GM19452 (cell line): ENCODE measurements at regions not wholly inside any gene's neighbourhood (a gene's known extent, or its start where the extent isn't known, plus 50 kb on each side); places are given as distances from the start of the nearest gene placed in this dataset.

ENCODE experiments used
- ATAC-seq: cut with Tn5 transposase; IDR thresholded peaks from one replicate; pipeline ENCODE4 v1.9.1; 2021; ENCODE audit not compliant: unreplicated experiment

DNA sequence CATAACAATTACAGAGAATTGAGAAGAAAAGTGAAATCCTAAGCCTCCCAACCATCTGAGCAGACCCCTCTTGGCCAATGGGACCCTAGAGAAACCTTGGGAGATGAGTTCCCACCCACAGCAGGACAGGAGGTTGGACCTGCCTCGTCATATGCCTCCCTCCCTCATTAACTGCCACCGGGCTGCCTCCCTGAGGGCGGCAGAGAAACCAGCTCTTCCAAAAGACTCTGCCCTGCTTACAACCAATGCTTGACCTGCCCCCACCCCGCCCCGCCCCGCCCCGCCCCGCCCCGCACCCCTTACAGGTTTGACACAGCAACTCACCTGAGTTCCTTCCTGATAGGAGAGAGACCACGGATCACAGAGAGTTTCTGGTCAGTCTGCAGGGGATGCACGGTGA, 86.1 kb downstream of the ADRA2C start:
- ATAC-seq: no peak

DNA sequence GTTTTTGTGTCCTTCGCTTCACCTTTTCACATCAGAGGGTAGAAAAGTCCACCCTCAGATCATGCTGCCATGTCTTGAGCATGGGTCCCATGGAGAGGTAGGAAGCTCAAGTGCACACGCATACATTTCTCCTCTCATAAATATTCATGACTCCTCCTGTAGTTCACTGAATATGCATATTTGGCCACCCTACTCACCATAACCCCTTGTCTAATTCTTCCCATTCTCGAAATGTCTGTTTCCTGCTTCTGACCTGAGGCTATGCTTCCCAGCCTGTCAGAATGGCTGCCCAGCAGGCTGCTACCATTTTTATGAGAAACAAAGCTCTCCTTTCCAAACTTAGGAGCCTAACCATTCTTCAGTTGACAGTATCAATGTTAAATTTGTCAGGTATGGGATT, 86.5 kb downstream of the ADRA2C start:
- no peak for ATAC-seq

DNA sequence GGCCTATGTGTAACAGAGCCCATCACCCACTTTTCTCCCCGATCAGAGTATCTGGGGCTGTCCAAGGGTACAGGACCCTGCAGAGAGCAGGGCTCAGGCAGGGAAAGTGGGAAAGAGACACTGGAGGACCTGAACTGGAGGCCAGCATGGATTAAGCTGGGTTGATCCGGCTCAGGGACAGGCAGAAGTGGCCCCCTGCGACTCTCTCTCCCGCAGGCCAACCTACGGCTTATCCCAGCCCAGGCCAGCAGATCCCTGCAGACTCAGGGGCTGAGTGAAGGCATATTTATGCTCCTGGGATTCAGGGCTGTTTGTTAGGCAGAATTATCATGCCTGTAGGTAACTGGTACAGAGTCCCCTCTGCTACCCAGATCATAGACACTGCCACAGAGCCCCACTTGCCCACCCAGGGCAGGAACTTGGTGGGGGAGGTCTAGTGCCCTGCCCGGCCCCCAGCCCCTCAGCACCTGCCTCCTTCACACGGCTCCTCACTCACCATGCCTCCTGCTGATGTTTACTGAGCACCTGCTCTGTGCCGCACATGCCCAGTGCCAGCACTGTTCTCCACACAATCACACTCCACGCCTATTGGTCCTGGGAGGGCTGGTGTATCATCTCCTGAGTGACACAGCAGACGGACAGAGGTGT, 87.3 kb downstream of the ADRA2C start:
- ATAC-seq: no peak

DNA sequence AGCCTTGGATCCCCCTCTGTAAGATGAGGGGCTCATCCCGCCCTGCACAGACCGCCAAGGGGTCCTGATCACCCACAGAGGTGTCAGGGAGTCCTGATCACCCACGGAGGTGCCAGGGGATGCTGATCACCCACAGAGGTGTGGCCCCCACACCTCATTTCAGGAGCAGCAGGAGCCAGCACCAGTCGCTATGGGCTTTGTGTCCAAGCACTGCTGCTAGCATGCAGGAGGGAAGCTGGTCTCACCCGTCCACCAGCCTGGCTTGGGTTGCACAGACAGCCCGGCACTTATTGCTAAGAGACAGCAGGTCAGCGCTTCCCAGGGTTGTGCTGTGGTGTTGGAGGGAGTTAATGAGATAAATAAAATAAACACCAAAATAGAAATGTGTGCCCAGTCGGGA, 88.5 kb downstream of the ADRA2C start:
- no peak for ATAC-seq

DNA sequence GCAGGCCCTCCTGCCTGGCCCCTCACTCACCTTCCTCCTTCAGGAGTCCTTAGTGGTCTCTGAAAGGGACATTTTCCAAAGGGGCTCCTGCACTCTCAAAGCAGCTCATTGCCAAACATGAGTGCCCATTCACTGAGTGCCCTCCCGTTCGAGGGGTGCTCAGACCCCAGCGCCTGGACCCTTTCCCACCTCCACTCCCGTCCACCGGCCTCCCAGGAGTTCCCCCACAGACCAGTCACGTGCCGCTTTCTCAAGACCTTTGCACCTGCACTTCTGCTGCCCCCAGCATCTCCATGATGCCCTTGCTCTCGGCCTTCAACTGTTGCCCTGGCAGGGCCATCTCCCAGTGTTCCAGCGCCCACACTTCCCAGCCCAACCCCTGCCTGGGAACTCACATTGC, 89.5 kb downstream of the ADRA2C start:
- no peak for ATAC-seq

DNA sequence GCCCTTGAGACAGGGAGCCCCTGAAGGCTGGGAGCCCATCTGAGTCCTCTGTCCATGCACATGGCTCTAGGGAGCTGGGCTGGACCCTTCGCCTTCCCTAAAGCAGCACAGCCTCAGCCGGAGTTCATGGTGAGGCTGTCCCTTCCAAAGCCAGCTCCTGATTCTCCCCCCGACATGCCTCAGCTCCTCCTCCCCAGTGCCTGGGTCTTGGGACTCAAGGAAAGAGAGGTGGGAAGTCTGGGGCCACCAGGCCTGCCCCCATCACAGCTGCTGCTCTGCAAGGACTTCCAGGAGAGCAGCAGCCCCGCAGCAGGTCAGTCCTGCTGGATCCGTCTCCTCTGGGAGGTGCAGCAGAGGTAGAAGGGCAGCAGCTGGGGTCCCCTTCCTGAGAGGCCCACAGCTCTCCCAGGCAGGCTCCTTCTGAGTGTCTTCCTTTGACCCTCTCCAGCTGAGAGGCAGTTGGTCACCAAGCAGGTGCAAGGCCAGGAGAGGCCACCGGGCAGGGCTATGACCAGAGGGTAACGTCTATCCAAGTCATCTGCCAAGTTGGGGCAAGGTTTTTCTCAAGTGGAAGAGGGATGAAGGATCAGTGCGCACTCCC, 90.5 kb downstream of the ADRA2C start:
- ATAC-seq: no peak

DNA sequence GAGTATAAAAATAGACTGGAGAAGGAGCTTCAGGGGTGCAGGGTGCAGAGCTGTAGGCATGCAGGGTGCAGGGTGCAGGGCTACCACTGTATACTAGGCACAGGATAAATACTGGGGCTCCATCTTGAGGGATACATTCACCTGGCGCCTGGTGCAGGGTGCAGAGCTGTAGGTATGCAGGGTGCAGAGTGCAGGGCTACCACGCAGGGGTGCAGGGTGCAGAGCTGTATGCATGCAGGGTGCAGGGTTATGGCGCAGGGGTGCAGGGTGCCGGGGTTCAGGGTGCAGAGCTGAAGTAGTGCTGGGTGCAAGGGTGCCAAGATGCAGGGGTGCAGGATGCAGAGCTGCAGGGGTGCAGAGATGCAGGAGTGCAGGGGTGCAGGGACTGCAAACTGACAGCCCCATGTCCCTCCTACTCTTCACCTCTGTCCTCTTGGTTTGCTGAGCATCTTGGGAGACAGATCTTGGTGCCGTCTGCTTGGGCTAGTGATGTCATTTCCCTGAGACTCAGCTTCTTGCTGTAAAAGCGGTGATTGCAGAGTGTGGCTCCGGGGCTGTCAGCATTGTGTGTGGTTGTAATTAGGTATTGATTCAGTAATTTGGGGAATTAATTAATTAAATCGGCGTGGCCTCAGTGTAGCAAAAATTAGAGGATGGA, 91.2 kb downstream of the ADRA2C start:
- no peak for ATAC-seq

DNA sequence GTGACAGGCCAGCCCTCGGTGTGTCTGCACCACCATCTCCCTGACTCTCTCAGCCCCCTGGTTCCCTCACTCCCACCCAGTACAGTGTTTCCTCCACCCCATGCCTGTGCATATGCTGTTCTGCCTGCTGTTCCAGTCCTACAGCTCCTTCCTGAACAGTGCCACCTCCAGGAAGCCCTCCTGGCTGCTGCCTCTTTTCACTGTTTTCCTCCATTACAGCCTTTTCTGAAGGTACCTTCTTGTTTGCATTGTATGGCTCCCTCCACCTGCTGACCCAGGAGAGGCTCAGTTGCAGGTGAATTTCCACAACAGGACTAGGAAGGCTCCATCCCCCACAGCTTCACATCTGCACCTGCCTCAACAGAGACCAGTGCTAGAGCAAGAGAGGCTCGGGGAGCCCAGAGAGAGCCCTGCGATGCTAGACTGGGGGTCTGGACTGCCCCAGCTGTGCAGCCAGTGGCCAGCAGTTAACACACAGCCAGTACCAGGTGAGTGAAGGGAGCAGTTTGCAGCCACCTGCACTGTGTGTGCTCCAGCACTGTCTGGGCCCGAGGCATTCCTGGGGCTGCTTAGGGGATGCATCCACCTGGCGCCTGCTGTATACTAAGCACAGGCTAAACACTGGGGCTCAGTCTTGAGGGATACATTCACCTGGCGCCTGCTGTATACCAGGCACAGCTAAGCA, 92.0 kb downstream of the ADRA2C start:
- no peak for ATAC-seq

DNA sequence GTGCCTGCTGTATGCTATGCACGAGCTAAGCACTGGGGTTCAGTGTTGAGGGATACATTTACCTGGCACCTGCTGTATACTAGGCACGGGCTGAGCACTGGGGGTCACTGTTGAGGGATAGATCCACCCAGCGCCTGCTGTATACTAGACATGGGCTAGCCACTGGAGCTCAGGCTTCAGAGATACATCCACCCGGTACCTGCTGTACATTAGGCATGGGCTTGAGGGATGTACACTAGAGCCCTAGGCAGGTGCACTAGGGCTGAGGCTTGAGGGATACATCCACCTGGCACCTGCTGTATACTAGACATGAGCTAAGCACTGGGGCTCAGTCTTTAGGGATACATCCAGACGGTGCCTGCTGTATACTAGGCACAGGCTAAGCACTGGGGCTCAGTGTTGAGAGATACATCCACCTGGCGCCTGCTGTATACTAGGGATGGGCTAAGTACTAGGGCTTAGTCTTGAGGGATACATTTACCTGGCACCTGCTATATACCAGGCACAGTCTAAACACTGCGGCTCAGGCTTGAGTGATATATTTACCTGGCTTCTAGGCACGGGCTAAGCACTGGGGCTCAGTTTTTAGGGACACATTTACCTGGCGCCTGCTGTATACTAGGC, 92.7 kb downstream of the ADRA2C start:
- ATAC-seq: no peak

DNA sequence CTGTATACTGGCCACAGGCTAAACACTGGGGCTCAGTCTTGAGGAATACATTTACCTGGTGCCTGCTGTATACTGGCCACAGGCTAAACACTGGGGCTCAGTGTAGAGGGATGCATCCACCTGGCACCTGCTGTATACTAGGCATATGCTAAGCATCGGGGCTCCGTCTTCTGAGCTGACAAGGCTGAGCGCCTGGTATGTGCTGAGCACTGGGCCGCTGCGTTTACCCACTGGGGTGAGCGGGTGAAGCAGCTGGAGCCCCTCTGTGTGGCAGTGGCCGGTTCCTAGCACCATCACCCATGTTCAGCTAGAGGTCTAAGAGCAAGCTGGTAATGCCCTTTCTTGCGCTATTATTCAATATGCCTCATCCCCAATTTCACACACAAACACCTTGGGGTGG, 93.4 kb downstream of the ADRA2C start:
- no peak for ATAC-seq

DNA sequence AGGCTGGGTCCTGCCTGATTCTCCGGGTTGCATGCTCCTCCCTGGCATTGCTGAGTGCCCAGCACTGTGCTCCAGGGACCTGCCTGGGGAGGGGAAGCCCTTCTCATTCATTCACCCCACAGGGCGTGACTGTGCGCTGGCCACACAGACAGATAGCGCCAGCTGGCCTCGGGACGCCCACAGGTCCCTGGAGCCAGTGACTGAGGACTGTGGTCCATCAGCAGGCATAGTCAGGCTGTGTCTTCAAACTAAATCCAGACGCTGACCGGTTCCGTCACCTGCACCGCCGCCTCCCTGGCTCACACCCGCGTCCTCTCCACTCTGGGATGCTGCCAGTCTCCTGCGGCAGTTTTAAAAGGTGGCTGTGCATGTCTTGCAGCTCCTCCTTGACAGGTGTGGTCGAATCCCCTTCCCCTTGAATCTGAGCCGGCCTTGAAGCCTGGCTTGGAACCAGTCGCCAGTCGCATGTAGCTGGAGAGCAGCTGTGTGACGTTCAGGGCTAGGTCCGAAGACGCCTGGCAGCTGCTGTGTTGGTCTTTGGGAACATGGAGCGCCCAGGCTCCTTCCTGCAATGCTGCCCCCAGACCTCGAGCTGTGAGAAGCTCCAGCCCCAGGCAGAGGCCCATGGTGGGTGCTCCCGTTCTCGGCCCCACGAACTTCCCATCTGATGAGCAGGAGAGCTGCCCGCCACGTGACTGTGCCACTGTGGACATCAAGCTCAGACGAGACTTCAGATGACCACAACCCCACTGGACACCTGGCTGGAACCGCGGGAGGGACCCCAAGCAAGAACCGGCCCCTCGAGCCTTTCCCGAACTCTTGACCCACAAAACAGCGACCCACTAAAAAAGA, 94.1 kb downstream of the ADRA2C start:
- ATAC-seq: no peak

DNA sequence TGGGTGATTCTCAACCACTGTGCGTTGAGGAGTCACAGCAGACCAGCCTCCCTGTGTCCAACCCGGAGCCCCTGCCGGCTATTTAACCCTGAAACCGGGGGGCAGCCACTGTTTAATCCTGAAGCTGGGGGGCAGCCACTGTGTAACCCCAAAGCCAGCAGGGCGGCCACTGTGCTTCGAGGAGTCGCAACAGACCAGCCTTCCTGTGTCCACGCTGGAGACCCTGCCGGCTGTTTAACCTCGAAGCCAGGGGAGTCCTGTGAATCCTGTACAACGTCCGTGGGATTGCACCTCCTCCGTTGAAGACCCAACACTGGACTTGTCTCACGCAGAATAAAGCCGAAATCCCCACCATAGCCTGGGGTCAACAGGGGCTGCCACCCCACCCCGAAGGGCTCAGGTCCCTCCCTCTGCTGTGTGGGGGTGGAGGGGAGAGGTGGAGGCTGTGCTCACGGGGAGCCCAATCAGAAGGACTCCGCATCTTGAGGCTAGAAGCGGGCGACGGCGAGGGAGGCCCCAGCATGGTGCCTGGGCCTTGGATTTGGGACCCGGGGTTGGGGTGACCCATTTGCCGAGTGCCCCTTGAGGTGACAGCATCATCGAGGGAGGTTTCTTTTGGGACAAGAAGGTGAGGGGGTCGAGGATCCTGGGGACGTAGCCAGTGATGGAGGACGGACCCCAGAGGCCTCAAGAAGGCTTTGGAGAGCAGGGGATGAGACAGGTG, 94.9 kb downstream of the ADRA2C start:
- ATAC-seq: no peak

DNA sequence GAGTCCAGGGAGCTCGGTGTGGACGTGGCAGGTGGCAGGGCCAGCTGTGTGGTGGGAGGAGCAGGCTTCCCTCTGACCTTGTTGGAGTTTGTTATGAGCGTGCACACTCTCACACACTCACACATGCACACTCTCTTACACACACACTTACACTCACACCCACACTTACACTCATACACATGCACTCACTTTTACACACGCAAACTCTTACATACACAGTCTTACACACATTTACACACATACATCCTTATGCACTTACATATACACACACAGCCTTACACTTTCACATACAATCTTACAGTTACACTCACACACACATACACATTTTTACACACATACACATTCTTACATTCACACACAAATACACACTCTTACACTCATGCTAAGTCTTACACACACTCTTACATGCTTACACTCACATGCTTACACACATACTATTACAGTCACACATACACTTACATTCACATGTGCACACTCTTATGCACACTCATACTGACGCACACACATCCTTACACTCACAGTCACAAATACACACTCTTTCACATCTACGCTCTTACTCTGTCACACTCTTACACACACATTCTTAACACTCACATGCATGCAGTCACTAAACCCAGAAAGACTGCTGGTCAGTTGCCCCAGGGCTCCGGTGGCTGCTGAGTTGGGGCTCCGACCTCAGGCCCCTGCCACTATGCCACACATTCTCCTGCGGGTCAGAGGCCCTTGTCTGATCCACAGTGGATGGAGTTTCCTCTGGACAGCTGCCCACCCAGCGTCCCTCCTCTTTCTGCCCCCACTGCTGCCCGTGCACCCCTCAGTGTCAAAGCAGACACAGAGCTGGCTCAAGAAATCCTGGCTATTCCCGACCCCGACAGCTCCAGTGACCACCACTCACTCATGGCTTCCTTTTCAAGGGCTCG, 95.8 kb downstream of the ADRA2C start:
- no peak for ATAC-seq

DNA sequence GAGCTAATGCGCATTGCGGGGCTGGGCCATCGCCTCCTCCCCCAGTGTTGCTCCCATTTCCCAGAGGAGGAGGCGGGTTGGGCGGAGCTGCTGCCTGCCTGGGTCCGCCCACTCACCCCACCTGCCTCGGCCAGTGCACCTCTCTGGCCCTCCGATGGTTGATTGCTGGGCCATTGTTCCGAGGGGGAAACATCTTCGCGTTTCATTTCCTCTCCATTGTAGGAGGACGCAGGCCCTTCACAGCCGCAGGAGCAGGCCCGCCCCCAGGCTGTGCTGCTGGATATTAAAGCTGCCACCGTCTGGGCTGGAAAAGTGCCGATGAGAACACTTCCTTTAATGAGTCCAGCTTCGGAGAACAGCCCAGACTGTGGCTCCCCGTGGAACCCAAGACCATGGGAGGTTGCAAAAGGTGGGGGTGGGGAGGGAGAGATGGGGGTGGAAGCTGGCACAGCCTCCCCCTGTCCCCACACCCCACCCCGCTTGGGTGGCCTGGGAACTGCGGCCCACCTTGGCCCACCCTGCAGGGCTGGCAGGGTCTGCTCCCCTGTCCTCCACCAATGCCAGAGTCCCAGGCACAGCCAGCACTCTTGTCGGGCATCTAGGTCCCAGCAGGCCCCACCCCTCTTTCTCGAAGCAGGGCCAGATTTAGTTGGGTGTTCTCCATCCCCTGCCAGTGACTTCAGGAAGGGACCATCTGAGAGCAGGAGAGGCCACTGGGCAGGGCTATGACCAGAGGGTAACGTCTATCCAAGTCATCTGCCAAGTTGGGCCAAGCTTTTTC, 96.6 kb downstream of the ADRA2C start:
- no peak for ATAC-seq

DNA sequence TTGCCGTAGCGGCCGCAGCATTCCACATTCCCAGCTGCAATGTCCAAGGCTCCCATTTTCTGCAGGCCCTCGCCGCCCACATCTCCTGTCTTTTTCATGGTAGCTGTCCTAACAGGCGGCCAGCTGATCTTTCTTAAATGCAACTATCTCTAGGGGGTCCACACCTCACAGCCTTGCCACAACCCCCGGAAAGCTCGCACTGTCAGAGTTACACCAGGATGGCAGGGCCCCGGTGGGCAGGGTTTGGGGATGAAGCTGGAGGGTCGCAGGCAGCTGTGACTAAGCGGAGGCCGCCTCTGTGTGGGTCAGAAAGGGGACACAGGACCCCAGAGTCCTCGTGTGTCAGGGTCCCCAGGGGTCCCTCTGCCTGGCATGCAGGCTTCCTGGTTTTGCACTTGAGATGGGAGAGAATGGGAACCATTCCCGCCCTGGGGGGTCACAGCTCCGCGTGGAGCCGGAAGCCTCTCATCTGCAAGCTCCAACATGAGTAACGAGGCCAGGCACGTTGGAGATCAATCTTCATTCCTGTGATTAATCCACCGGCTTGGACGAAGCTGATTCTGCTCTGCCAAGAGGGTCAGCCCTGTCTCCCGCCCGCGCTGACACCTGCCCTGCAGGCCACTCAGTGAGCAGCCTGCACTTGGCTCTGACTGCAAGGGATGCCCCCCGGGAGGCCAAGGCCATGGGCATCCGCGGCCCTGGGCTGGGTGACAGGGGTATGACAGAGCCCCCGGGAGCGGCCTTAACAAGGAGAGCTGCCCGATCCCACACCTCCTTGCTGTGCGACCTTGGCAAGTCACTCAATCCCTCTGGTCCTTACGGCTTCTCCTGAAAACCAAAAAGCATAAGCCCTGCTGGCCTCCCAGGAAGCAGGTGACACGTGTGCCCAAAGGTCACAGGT, 97.9 kb downstream of the ADRA2C start:
- no peak for ATAC-seq

DNA sequence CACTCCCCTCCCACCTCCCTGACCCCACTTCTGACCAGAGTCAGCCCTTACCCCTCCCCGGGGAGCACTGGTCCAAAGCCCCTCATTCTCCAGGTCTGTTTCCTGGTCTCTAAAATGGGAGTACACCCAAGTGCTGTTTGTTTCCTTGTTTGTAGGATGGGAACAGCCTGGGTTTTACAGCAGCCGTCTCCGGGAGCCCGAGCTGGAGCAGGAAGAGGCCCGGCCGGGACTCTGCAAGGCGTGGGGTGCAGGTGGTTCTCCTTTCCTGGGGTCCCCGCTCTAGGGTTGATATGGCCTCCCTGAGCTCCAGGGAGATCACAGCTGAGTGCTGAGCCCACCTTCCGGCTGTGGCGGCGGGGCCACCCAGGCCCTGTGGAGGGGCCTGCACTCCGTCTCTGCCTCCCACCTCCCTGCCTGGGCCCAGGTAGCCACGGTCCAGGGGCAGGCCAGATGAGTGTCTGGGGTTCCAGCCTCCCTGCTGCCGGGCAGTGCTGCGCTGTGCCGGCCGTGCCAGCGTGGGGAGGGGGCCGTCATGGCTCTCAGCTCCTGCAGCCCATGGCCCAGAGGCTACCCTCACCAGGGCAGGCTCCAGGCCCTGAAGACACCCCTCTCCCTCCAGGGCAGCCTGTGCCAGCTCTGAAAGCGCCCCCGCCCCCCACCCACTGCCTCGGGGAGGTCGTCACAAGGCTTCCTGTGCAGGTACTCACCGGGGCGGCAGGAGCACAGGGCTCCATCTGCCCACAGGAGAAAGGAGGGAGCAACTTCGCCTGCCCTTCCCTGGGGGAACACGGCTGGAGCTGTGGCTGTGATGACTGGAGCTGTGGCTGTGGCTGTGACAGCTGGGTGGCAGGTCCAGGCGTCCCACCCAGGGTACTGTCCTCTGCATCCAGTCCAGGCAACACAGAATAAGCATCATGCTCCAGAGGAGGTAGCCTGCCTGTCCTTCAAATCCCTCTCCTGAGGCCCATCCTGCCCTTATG, 98.8 kb downstream of the ADRA2C start:
- no peak for ATAC-seq
